HG03066 (cell line): ENCODE measurements at regions not wholly inside any gene's neighbourhood (a gene's known extent, or its start where the extent isn't known, plus 50 kb on each side); places are given as distances from the start of the nearest gene placed in this dataset.
"Not testable (repeated sequence)": the region's sequence is repeated elsewhere in the genome, so short reads cannot be mapped to it uniquely, and the experiment has no call there.

Experiments
- ATAC-seq: cut with Tn5 transposase; IDR thresholded peaks from one replicate; pipeline ENCODE4 v1.9.1; 2021; ENCODE audit warnings: low read depth; ENCODE audit not compliant: unreplicated experiment

DNA sequence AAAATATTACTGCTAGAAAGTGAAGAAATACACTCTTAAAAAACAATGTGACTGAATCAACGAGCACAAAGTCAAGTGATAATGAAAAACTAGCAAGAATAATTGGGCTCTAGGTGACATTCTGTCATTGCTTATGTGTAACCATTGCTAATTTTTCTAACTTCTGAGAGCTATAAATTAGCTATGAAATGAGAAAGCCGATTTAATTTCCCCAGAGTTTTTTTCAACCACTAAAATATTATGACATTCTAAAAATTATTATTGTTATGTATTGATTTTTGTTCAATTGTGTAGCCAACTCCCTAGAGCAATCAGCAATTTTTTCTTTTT lies 458.6 kb upstream of the ATXN8OS start:
- no peak for ATAC-seq

- no peak for ATAC-seq
Measured at GRCh38 chr13:69648340-69649062, 459.1 kb upstream of the ATXN8OS start.

GRCh38 chr13:69644447-69644846 lies 463.2 kb upstream of the ATXN8OS start:
- no peak for ATAC-seq

- ATAC-seq, result no peak
Measured at GRCh38 chr13:69641773-69642172, 465.9 kb upstream of the ATXN8OS start.

DNA sequence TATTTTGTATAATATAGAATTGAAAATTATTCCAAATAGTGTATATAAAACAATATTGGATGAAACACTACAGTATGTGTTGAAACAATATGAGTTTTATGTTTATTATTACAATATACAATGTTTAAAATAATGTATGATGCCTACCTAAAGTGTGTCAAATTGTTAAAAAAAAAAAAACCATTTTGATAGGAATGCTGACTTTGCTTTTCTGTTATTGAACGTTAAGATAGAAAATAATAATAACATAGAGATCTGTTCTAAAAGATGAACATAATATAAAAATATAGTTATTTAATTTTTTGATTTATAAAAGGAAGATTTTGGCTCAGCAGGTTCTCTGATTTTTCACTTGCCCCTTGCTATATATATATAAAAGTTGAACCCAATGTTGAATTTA lies 474.6 kb upstream of the ATXN8OS start:
- no peak for ATAC-seq

DNA sequence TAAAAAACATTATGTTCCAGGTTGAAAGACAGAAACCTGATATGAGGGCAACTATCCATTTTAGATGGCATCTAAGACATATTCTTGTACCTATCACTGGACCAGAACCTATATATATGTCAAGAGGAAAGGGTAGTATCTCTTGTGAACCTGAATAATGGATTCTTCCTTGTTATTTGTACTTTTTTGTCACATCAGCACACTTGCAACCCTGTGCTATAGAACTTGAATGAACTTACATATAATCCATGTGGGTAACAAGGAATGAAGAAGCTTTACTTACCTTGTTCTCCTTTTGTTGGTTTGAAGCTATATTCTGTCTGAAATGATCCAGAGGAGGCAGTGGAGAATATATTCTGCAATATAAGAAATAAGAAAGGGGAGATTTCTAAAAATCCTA lies 483.7 kb upstream of the ATXN8OS start:
- no peak for ATAC-seq

DNA sequence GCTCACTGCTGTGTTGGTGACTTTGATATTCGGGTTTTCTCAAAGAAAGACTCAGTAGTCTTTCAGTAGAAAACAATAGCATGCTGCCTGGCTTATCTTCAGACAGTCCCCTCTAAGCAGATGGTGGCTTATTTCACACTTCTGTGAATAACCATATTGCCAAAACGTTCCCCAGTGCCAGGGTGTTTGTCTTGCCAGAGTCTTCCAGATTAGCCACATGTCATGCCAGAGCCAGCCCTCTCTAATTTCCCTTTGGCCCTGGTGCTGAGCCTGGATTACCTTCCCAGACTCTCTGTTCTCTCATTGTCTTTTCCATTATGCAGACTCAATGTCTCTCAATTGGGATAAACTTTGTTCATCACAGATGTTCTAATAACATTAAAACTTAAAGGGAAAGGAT lies 488.0 kb upstream of the ATXN8OS start:
- ATAC-seq, result no peak

DNA sequence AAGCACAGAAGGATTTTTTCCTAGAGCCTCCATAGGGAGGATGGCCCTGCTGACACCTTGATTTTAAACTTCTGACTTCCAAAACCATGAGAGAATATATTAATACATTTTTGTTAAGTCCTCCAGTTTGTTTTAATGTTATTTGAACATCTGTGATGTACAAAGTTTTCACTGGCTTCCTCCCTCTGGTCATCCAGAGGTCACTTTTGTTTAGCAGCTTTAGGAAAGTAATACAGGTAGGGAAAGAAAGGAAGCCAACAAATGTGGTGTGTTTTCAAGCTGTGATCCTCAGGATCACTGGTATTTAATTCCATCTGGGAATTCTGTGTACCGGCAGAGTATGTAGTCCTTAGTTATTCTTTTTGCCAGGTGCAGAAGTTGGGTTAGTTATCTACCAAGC lies 488.8 kb upstream of the ATXN8OS start:
- no peak for ATAC-seq

GRCh38 chr13:69618393-69618792 lies 489.2 kb upstream of the ATXN8OS start:
- ATAC-seq, result no peak

DNA sequence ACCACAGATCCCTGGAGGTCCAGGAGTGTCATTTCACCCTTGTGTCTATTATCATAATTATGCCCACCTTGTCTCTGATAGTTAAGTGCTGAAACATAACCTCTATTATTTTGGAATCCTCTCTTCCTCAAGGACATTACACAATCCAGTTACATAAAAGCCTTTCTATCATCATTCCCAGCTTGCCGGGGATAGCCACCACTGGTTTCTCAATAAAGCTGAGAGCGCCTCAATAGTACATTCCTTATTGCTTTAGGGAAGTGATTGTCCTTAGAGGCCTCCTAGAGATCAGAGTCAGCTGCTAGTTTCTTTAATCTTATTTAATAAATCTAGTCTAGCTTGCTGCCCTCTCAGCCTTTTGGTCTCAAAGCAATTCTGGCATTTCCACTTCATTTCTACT lies 490.0 kb upstream of the ATXN8OS start:
- no peak for ATAC-seq

DNA sequence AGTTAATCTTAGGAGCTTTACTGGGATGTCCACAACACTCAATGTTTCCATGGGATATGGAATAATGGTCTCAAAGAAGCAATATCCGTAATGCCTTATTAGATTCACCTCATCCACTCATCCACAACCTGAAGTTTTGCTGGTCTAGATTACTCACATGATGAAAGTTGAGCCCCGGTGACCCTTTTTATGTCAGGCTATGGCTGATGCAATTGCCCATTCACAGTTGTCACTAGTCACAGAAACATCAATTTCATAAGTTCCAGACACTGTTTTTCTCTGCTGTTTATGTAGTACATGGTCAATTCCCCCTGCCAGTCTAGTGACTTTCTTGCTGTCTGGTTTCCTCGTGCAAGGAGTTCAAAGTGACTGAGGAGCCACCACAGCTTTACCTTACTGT lies 491.2 kb upstream of the ATXN8OS start:
- no peak for ATAC-seq

GRCh38 chr13:69615055-69615454 lies 492.6 kb upstream of the ATXN8OS start:
- ATAC-seq, result not testable (repeated sequence)

DNA sequence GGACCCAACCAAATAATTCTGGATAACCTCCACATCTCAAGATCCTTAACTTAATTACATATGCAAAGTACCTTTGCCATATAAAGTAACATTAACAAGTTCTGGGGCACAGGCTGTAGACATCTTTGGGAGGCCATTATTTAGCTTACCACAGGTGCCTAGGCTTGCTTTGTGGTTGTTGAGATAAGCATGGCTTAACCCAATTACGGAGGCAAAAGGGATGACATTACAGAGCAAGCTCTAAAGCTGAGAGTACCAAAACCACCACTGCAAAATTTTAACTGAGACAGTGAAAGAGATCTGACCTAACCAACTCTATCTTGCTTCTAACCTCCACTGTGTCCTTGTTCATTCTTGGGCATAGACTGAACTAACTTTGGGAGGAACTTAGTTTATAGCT lies 502.9 kb upstream of the ATXN8OS start:
- no peak for ATAC-seq

DNA sequence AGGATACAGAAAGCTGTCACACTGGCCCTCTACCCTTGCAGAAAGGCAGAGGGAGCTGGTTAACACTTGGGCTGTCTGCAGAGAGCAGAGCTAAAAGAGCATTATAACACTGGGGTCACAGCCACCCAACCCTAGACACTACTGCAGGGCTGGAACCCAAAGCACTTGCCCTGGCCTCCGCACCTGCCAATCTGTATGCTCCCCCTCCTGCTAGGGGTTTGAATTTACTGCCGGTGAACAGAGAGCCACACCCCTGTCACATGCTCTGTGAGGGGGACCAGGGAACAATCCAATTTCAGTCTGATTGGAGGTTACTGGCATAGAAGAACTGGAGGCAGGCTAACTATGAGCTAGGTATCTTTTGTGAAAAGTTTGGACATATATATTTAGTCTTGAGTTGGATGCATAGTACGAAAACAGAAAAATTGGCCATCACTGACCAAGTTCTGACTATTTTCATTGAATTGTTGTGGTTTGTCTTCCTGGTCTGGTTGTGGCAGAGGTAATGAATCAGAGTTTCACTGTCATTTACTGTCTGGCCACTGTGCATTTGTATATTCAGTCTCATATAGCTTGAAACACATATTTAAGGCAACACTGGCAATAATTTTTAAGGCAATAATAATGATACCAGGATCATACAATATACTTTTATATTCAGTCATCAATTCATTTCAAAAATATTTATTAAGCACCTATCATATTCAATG lies 504.3 kb upstream of the ATXN8OS start:
- no peak for ATAC-seq

DNA sequence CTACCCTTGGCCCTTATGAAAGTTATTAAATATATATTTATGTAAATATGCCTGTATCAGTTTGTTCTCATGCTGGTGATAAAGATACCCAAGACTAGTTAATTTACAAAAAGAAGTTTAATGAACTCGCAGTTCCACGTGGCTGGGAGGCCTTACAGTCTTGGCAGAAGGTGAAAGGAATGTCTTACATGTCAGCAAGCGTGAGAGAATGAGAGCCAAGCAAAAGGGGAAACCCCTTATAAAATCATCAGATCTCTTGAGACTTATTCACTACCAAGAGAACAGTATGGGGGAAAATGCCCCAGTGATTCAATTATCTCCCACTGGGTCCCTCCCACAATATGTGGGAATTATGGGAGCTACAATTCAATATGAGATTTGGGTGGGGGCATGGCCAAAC lies 506.0 kb upstream of the ATXN8OS start:
- ATAC-seq, result no peak

DNA sequence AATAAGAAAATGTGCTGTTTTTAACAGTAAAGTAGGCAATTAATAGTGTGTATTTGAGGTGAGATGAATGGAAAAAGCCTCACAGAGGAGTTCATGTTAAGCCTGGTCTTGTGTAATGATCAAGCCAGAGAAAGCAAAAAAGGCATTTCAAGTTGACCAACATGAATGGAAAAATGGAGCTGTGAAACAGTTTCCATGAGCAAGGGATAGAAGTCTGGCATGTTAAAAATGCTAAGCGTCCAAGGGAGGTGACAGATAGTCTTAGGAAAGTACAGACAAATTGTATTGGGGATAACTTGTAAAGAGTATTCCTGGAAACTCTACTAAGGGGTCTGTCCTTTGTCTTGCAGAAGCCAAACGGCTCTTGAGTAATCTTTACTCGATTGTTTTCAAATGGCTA lies 506.8 kb upstream of the ATXN8OS start:
- ATAC-seq, result no peak

DNA sequence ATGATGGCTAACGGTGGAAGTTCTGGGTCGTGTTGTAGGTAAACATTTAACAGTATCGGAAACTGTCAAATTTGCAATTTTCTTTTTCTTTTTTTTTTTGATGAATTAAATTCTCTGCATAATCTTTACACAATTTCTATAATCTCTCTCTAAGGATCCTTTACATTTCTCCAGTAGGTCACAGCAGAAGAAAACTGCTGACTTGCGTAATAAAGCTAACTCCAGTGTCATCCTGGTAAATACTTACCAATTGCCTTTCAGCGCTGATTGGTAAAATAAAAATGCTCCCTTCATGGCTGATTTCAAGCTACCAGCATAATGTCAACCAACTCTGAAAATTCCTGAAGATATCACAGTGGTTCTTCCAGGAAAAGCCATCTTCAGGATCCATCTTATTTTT lies 510.5 kb upstream of the ATXN8OS start:
- ATAC-seq, result no peak

DNA sequence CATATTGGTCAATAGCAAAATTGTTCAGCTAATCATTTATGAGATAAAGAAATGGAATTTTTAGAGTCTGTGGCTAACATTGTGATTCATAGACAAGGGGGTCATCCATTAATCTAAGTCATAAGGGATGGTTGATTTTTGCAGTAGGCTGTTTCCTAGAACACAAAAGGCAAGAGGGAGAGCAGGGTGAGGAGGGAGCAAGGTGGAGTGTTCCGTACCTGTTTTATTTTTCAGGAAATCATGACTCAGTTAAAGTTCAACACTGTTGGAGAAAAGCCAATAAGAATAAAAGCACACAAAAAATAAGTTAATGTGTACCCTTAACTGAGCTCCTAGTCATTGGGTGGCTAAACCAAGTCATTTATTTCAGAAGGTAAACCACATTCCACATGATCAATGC lies 512.4 kb upstream of the ATXN8OS start:
- no peak for ATAC-seq

GRCh38 chr13:69591437-69591836 lies 516.2 kb upstream of the ATXN8OS start:
- no peak for ATAC-seq

DNA sequence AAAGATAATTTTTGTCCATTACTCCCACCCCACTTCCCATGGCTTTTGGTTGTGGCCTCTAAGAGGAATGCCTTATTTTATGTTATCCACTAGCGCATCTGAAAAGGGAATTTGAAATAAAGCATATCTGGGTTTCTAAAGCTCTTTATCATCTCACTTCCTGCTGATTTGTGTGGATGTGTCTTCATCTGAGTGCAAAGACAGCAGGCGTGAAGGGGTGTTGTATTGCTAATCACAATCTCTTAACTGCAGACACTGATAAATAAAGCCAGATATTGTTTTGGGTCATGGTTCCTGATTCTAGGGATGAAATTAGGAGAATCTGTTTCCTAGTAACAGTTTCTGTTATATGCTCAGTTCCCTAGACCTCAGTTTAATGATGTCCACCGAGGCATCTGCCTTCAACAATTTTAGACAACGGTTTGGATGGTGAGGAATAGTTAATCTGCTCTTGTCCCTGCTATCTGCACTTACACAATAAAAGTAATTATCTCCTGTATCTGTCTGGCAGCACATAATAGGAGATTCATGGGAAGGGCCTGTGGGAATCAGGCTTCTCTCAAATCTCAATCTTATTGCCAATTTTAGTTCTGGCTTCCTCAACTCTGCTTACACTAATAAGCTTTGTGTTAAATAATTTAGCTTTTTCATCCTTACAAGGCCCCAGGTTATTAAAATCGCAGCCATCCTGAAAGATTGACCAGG lies 517.9 kb upstream of the ATXN8OS start:
- no peak for ATAC-seq

DNA sequence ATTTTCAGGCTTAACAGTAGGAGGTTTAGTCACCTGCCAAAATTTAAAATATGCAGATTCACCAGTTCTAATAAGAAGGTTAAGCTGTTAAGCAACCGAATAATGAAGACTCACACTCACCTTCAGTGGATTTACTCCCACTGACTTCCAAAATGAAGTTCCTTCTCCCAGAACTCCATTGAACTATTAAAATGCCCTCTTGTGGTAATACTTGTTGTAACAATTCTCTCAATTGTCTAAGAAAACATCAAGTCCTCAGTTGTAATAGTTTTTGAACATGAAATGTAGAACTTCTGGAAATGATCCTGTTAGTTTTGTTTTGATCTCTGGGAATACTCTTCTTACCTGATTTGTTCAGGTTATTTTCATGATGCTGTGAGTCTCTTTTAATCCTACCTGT lies 522.0 kb upstream of the ATXN8OS start:
- no peak for ATAC-seq

GRCh38 chr13:69580255-69580654 lies 527.4 kb upstream of the ATXN8OS start:
- no peak for ATAC-seq
